OCI-LY3 (cell line): ENCODE measurements at regions not wholly inside any gene's neighbourhood (a gene's known extent, or its start where the extent isn't known, plus 50 kb on each side); places are given as distances from the start of the nearest gene placed in this dataset.
A peak's percentile ranks its signal among the peaks of the same experiment; 100 is the strongest.

Source experiments
- H2AFZ ChIP-seq: fragments of 200-600, 300-600 bp; shearing (Covaris generic); 2 replicates; pipeline ENCODE4 v1.6.0; 2014; ENCODE audit warnings: antibody characterized with exemption, low read depth, low read length
- H3K27ac ChIP-seq: fragments of 200-600, 300-600 bp; sonication (generic); 2 replicates; pipeline ENCODE4 v1.5.1; 2014; ENCODE audit warnings: mild to moderate bottlenecking, low read length, moderate library complexity, mixed read lengths
- H3K27me3 ChIP-seq: fragments of 200-600, 300-600 bp; sonication (generic); 2 replicates; pipeline ENCODE4 v1.6.1; 2014; ENCODE audit warnings: low read depth, low read length, mixed read lengths
- H3K36me3 ChIP-seq: fragments of 200-600, 300-600 bp; sonication (generic); replicated peaks from 2 replicates; pipeline ENCODE3; 2014; ENCODE audit warnings: low read depth, low read length, mixed read lengths
- H3K4me1 ChIP-seq: fragments of 300-600, 200-600 bp; sonication (generic); 2 replicates; pipeline ENCODE4 v1.6.1; 2014; ENCODE audit warnings: low read length, mixed read lengths
- H3K4me2 ChIP-seq: fragments of 200-600, 300-600 bp; sonication (generic); 2 replicates; pipeline ENCODE4 v1.6.1; 2014; ENCODE audit warnings: low read length, mixed read lengths
- H3K4me3 ChIP-seq: fragments of 300-600, 200-600 bp; sonication (generic); 2 replicates; pipeline ENCODE4 v1.5.1; 2014; ENCODE audit warnings: antibody characterized with exemption, mild to moderate bottlenecking, low read length, moderate library complexity
- H3K79me2 ChIP-seq: fragments of 300-600, 200-600 bp; shearing (Covaris generic); 2 replicates; pipeline ENCODE4 v1.6.1; 2014; ENCODE audit warnings: mild to moderate bottlenecking, low read length, mixed read lengths
- H3K9ac ChIP-seq: fragments of 300-600, 200-600 bp; shearing (Covaris generic); 2 replicates; pipeline ENCODE4 v1.6.0; 2014; ENCODE audit warnings: mild to moderate bottlenecking, low read length, moderate library complexity
- H3K9me3 ChIP-seq: fragments of 200-600, 300-600 bp; shearing (Covaris generic); 2 replicates; pipeline ENCODE4 v1.6.1; 2014; ENCODE audit warnings: low read length, mixed read lengths; ENCODE audit not compliant: insufficient read depth
- H4K20me1 ChIP-seq: fragments of 200-600, 300-600 bp; sonication (generic); 2 replicates; pipeline ENCODE4 v1.6.1; 2016; ENCODE audit warnings: low read length, mixed read lengths; ENCODE audit not compliant: insufficient read depth
- EZH2phosphoT487 ChIP-seq: fragments of 200-600 bp; shearing (Covaris generic); IDR thresholded peaks from 2 replicates; pipeline ENCODE4 v1.6.1; 2018; ENCODE audit warnings: antibody characterized with exemption, mixed run types, low read depth
- TF ChIP-seq, protein P1 (sequence below): fragments of 200-600, 300-600 bp; sonication (generic); IDR thresholded peaks from 2 replicates; pipeline ENCODE4 v1.5.1; 2014; ENCODE audit warnings: antibody characterized with exemption, low read length, low read depth

DNA sequence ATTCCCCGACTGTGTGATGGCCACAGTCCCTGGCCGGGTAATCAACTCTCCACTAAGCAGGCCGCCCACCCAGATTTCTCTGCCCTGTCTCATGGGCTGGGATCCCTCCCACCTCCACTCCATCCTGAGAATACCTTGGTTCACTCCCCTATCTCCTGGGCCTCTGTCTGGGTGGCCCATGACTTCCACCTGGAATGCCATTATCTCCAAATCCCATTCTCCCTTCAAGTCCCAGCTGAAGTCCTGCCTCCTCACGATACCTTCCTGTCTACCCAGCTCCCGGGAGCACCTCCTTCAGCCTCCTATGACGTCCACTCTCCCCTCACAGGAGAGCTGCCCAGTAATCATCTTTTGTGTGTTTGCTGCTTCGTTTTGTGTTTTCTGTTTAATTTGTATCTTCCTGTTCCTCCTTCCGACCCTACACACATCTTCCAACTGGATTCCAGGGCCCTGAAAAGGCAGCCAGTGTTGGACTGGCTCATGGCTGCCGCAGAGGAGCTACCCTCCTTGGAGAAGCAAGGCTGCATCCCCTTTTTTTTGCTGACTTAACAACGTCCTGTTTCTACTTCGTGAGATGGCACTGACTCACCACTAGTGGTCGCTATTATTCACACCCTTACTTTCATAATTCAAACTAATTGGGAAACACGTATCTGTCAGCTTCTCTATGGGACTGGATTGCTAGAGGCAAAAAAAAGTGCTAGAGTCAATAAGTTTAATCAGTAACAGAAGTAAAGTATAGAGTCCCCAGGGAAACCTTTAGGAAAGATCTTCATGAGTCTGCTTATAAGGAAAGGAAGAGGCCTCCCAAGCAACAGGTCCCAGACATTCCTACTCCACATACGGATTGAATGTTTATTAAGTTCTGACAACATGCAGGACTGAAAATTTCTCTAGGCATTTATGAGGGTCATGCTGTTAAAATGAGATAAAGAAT, 171.9 kb upstream of the GATA6 start:
- Histone ChIP-seq H3K27ac (no peak overlapping the region), H3K4me1 (peaks cover 8% of the 10 kb centered on the region), H4K20me1 (no peaks in the 10 kb centered on the region), H3K79me2 (no peaks in the 10 kb centered on the region), H3K4me2 (peak overlapping the region; percentile 69), H3K4me3 (peak overlapping the region; percentile 24), H3K27me3 (no peaks in the 10 kb centered on the region), H3K9ac (peak overlapping the region; percentile 12; the same call in 1 of the 2 replicates), H3K9me3 (no peaks in the 10 kb centered on the region), H3K36me3 (no peaks in the 10 kb centered on the region), H2AFZ (peak overlapping the region; percentile 98)
- TF ChIP-seq, protein P1, sequence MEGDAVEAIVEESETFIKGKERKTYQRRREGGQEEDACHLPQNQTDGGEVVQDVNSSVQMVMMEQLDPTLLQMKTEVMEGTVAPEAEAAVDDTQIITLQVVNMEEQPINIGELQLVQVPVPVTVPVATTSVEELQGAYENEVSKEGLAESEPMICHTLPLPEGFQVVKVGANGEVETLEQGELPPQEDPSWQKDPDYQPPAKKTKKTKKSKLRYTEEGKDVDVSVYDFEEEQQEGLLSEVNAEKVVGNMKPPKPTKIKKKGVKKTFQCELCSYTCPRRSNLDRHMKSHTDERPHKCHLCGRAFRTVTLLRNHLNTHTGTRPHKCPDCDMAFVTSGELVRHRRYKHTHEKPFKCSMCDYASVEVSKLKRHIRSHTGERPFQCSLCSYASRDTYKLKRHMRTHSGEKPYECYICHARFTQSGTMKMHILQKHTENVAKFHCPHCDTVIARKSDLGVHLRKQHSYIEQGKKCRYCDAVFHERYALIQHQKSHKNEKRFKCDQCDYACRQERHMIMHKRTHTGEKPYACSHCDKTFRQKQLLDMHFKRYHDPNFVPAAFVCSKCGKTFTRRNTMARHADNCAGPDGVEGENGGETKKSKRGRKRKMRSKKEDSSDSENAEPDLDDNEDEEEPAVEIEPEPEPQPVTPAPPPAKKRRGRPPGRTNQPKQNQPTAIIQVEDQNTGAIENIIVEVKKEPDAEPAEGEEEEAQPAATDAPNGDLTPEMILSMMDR: peak; percentile 88
- TF ChIP-seq EZH2phosphoT487: no peak

DNA sequence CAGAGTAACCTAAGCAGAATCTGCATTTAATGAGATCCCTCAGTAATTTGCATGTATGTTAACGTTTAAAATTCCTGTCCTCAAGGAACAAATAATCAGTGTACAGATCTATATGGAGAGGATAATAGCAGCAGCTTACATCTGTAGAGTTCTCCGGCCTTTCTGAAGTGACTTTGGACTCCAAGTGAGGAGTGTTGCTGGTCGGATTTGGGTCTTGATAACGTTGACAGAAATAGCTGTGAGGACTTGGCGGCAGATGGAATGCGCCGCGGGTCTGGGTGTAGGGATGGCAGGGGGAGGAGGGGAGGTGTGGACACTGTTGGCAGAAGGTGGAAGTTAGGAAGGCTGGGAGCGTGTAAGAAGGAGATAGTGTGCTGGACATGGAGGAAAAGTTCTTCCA, 170.9 kb upstream of the GATA6 start:
- Histone ChIP-seq H3K36me3 (no peaks in the 10 kb centered on the region), H3K9ac (no peak overlapping the region), H3K27ac (no peak overlapping the region), H3K4me3 (no peak overlapping the region), H4K20me1 (no peaks in the 10 kb centered on the region), H3K79me2 (no peaks in the 10 kb centered on the region), H3K4me1 (peaks cover 5% of the 10 kb centered on the region), H2AFZ (no peak overlapping the region), H3K4me2 (no peak overlapping the region), H3K9me3 (no peaks in the 10 kb centered on the region), H3K27me3 (no peaks in the 10 kb centered on the region)
- no peak for TF ChIP-seq EZH2phosphoT487
- TF ChIP-seq, protein P1: no peak

DNA sequence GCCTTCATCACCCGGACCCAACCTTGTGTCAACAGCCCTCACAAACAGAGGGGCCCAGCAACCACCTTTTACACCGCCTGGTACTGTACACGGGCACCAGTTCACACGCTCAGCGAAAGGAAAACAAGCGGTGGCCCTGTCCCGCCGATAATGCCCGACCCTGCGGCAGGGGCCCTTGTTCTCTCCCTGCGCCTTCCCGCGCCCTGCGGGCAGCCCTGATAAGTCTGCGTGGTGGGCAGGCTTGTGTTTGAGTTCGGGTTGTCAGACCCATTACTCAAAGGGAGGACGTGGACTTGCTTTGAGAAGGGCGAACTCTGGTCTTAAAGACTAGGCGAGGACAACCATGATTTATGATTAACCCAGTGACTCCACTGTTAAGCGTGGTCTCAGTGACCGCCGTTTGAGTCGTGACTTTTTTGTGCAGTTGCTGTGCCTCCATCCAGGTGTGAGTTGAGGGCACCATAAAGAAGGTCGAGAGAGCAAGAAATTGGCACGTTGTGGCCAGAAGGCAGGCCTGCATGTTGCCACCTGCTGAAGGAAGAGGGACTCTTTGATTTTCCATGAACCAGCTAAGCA, 167.4 kb upstream of the GATA6 start:
- H3K9ac ChIP-seq: no peak overlapping the region
- no peaks in the 10 kb centered on the region for H3K9me3 ChIP-seq
- H3K4me2 ChIP-seq: no peak overlapping the region
- H3K79me2 ChIP-seq: no peaks in the 10 kb centered on the region
- peaks cover 5% of the 10 kb centered on the region for H3K4me1 ChIP-seq
- no peak overlapping the region for H3K27ac ChIP-seq
- no peak overlapping the region for H3K4me3 ChIP-seq
- H2AFZ ChIP-seq: no peak overlapping the region
- H3K27me3 ChIP-seq: no peaks in the 10 kb centered on the region
- TF ChIP-seq EZH2phosphoT487: no peak
- TF ChIP-seq, protein P1: no peak
- no peaks in the 10 kb centered on the region for H3K36me3 ChIP-seq
- H4K20me1 ChIP-seq: no peaks in the 10 kb centered on the region

DNA sequence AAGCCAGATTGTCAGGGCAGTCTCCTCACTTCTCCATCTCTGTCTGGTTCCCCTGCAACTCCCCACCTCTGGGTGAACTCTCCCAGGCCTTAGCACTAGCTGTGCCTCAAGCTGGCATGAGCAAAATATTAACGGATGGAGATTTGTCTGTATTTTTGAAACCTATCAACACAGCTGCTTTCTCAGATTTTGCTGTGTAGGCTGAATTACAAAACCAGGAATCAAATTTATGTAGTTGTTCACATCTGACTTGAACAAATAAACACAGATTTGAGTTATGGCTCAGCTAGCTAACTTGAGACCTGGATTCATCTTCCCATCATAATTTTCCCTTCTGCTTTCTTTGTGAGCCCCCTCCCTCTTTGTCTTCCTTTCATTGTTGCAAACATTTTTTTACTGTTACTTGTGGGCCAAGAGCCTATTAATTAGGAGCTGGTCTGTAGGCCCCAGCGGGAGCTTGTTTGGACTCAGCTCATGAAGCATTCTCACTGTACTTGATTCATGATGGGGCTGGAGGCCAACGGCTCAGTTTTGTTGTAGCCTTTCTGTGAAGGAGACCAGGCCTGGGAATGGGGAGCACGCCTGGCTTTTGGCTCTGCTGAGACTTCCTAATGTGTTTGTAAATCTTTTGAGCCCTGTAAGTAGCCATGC, 164.1 kb upstream of the GATA6 start:
- TF ChIP-seq, protein P1: no peak
- no peak for TF ChIP-seq EZH2phosphoT487
- H3K9ac ChIP-seq: no peak overlapping the region
- no peak overlapping the region for H3K4me3 ChIP-seq
- H3K9me3 ChIP-seq: no peaks in the 10 kb centered on the region
- H4K20me1 ChIP-seq: no peaks in the 10 kb centered on the region
- no peak overlapping the region for H3K27ac ChIP-seq
- no peaks in the 10 kb centered on the region for H3K4me1 ChIP-seq
- H3K36me3 ChIP-seq: no peaks in the 10 kb centered on the region
- H3K27me3 ChIP-seq: no peaks in the 10 kb centered on the region
- no peak overlapping the region for H3K4me2 ChIP-seq
- H3K79me2 ChIP-seq: no peaks in the 10 kb centered on the region
- H2AFZ ChIP-seq: no peak overlapping the region
